HG02981 (cell line): ENCODE measurements at regions not wholly inside any gene's neighbourhood (a gene's known extent, or its start where the extent isn't known, plus 50 kb on each side); places are given as distances from the start of the nearest gene placed in this dataset.

Source experiments
- ATAC-seq: cut with Tn5 transposase; IDR thresholded peaks from one replicate; pipeline ENCODE4 v1.9.1; 2021; ENCODE audit warnings: mild to moderate bottlenecking, moderate library complexity; ENCODE audit not compliant: unreplicated experiment

DNA sequence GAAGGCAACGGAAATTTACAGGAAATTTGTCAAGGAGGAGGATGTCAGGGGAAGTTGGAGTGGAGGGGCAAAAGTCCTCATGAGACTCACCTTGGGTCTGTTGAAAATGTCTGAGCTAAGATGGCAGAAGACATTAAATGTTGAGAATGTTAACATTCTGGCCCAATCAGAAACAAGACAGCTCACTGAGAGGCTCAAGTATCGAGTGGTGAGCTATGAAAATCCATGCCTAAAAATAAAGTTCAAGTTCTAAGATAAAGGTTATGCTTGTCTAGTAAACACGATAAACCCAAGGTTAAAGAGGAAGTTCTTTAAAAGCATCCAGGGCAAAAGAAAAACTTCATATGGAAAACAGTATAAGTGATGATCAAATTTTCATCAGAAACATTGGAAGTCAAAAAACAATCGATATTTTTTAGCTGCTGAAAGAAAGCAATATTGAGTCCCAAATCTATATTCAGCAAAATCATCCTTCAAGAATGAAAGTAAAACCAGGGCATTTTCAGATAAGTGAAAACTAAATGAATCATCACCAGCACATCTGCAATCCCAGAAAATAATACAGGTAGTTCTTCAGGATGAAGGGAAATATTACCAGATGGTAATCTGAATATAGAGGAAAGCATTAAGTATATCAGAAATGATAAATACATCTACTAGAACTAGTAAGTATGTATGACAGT, 462.4 kb downstream of the TLL1 start:
- ATAC-seq: no peak

DNA sequence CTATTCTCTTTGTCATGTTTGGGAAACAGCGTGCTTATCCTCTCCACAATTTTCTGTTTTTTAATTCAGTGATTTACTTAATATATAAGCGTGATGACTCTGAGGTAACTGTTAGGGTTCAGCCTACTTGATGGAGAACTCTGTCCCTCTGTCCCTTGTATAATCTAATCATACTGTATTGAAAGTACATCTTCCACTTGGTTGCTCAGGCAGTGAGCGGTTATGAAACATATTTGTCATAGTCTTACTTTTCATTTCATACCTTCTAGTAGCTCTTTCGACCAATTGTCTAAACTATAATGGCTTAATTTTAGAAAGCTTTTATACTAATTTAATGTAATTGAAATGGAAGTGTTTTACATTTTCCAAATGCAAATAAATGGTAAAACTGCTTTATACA, 469.0 kb downstream of the TLL1 start:
- ATAC-seq: no peak

DNA sequence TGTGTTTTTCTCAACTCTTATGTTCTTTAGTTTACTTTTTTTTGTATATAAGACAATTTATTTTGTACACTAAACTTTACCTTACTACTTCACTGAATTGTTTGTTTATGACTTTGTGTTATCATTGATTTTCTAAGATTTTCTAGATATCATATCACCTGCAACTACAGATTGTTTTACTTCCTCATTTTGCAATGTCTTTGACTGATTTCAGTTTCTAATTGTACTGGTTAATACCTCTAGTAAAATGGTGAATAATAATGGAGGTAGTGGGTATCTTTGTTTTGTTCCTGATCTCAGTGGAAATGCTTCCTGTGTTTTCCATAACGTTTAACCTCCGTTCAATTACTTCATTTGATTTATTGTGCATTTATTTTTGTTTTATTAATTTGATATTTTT, 490.2 kb downstream of the TLL1 start:
- no peak for ATAC-seq

DNA sequence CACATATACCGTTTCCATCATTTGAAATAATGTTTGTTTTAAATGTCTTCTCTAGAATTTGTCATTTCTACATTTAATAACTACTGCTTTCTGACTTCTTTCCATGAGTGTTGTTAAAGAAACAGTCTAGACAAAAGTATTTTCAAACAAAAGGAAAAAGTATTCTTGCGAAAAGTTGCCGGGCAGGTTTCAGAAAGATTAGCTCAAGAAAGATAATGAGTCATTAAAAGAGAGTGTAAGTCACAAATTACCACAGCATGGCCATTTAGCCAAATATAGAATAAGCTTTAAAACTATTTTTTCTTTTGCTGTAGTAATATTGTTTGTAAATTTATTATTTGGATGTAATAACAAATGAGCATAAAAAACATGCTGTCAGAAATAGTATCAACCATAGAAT, 493.0 kb downstream of the TLL1 start:
- ATAC-seq: no peak

DNA sequence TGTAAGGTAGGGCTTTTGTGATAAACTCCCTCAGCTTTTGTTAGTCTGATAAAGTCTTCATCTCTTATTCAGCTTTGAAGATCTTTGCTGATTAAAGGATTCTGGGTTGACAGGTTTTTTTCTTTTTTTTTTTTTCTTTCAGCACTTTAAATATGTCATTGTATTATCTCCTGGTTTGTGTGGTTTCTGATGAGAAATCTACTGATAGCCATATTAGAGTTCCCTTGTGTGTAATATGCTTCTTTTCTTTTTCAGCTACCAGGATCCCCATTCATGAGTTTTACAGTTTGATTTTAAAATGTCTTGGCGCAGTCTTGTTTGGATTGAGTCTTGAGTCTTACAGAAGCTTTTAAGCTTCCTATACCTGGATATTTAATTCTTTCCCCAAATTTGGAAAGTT, 504.5 kb downstream of the TLL1 start:
- no peak for ATAC-seq

DNA sequence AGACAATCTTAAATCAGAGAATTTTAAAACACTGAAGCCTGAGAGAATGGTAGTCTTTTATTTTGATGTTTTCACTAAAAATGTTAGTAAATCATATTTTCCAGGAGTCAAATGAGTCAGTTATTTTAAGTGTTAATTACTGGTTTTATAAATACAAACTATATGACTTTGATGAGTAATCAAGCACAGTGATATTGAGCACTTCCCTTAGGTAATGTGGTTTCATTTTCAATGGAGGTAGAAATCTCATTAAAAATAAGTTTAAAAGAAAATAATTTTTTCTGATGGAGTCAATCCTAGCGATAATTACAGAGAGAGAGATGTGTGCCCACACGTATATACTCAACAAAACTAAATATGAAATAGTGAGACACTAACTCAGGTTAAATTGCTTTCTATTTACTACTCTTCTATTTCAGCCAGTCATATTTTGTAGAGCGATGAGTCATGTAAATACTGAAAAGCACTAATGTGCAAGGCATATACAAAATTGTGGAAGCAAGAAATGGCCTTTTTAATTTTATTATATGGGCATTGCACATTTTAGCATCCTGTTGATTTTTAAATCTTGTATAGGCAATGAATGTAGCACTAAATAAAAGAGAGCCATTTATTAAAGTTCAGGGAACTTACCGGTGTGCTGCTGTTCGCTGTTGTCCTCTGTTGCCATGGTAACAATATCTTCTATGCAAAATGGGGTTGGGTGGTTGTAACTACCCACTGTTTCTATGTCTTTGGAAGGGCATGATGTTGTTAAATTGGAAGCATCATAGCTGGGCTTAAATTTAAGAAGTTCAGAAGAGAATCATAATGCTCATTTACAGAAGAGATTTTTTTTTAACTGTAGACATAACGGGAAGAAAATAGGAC, 513.7 kb downstream of the TLL1 start:
- no peak for ATAC-seq

DNA sequence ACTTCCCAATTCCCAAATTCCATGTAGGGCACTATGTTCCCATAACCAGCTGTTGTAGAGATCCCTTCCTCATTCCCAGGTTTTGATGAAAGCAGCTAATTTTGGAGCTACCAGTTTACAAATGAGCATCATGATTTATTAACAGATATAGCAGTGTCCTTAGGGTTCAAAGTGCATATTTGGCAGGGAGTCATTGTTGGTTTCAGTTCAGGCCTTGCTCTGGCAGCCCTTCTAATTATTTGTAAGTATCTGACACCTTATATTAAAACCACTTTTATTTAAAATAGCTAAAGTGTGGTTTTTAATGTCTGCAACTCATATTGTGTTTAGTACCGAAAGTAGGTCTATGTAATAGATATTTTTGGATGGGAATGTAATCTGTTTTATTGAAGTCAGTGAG, 518.5 kb downstream of the TLL1 start:
- ATAC-seq: no peak

DNA sequence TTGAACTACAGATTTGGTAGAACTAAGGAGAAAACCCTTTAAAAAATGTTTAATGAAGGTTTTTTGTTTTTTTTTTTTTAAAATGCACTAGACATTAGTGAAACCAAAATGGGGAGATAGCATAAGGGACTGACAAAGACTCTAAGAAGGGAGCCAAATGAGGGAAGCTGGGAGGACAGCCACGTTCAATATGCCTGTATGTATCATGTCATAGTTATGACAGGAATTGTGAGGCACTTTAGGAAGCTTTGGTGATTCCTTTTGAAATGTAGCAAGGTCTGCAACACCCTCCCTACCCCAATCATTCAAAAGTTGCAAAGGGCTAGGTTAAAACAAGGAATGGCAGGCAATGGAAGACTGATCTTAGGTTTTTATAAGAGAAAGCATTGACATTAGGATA, 526.0 kb downstream of the TLL1 start:
- no peak for ATAC-seq

DNA sequence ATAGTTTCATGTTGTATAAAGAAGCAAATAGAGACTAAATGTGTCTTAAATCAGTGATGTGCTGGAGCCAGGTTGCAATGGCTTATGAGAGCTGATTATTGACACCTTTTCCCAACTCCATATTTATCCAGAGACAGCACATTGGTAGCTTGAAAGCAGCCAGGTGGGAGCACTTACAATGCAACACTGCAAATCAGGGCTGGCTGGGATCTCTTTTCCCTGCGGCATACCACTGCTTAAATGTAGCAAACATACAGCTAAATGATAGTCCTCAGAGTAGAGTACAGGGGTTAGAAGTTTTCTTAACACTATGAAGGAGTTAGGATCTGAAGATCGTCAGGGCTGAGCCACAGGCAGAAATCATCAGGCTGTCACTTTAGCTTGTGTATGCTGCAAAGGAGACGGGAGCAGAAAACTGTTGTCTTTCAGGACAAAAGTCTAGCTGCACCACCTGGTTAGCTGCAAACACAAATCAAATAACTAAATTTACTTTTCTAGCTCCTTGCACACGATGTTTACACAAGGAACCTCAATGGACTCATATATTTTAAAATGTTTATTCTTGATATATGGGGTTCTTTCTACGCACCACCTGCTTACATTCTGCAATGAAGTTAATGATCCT, 527.3 kb downstream of the TLL1 start:
- ATAC-seq: no peak

DNA sequence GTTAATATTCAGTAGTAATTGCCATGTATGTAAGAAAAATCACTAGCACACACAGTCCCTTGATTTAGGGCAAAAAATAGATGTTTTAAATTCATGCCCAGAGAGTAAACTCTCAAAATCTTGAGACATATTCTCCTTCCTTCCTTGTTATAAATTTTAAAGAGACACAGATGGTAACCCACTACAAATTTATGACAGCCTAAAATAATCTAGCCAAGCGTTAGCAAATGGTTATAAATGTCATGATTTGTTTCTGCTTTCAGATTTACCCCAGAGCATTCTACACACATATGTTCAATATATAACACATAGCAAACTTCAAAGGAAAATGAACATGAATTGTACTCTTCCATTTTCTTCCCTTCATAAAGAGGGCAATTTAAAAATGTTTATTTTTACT, 540.3 kb downstream of the TLL1 start:
- no peak for ATAC-seq

DNA sequence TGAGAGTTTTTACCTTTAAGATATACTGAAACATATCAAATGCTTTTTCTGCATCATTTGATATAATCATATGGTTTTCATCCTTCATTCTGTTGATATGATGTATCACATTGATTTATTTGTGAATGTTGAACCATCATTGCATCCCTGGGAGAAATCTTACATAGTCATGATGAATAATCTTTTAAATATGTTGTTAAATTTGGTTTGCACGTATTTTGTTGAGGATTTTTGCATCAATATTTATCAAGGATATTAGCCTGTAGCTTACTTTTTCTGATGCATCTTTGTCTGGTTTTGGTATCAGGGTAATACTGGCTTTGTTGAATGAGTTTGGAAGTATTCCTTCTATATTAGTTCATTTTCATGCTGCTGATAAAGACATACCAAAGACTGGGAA, 541.4 kb downstream of the TLL1 start:
- no peak for ATAC-seq

DNA sequence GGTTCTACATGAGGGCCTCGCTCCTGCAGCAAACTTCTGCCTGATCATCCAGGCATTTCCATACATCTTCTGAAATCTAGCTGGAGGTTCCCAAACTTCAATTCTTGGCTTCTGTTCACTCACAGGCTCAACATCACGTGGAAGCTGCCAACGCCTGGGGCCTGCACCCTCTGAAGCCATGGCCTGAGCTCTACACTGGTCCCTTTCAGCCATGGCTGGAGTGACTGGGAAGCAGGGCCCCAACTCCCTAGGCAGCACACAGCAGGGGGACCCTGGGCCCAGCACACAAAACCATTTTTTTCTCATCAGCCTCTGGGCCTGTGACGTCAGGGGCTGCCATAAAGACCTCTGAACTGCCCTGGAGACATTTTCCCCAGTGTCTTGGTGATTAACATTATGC, 542.7 kb downstream of the TLL1 start:
- ATAC-seq: no peak

DNA sequence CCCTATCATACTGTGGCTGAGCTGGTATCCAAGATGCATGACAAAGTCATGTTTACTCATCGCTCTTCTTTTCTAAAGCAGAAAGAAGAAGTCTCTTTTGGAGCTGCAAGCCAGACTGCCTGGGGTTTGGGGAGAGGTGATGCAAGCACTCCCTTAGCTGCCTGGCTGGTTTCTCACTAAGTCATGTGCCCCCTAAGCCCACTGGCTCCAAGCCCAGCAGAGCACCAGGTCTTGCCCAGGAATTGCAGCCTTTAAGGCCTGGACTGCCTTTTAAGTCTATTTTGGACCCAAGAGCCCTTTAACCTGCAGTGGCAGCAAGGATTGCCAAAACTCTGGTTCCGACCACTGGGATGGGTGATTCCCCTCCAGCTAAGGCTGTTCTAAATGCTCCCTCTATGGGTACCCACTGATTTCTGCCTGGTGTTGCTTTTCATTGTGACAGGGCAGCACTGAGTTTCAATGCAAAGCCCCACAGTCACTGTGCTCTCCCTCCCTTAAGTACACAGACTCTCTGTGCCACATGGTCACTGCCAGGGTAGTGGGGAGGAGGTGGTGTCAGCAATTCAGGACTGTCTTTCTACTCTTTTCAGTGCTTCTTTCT, 548.6 kb downstream of the TLL1 start:
- no peak for ATAC-seq

DNA sequence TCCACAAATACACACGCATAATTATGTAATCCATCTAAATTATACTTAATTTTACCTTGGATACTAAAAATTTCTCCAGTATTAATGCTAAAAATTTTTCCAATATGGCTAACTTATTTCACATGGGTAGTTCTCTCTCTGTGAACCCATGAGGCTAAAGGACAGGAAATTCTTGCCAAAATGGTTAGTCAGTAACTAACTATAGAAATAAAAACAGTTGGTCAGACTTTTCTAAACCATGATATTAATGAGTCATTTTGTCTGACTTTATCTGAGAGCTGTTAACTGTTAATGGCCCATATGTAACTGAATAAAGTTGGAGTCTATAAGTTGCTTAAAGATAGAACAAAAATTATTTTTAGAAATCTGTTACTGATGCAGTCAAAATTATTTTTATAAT, 549.4 kb downstream of the TLL1 start:
- no peak for ATAC-seq

DNA sequence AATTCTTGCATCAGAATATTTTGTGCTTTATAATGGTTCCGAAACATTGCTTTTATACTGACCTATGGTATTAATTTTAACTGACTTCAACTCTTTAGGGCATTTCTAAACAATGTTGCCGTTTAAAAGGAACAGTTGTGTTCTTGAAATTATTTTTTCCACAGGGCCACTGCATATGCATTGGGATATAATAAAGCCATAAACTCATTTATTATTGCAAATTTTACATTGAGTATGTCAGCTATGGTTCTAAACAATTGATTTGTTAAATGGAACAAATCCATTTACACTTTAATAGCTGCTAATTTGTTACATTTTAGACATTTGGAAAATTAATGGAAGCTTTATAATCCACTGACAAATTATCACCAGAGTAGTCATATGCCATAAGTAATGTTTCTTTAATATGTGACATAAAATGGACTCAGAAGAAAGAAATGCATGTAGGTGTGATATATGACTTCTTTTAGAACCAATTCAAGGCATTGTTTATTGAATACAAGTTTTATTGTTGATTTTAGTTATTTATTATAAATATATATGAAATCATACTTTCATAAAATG, 553.3 kb downstream of the TLL1 start:
- no peak for ATAC-seq

DNA sequence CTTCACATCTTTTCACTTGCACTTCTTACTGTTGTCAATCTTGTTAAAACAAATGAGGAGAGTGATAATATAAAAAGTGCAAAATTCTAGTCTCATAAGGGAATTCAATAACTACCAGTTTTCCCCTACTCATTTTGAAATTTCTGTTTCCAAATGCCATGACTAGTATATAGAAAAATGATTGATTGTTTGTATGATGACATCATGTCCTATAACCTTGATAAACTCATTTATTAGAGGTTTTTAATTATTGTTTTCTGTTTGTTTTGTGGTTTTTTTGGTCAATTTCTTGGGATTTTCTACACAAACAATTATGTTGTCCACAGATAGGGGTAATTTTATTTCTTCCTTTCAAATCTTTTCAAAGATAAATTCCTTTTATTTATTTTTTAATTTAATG, 559.1 kb downstream of the TLL1 start:
- ATAC-seq: no peak

DNA sequence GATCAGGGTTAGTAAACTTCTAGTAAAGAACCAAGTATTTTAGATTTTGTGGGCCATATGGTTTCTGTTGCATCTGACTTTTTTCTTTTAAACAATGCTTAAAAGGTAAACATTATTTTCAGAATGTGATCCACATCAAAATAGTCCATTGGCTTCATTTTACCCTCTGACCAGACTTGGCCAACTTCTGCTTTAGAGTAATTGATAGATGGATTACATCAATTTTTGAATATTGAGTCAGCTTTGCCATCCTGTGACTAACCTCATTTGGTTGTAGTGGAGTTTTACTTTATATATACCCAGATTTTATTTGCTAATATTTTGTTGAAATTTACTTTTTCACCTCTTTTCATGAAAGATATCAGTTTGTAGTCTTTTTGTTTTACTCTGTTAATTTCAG, 559.8 kb downstream of the TLL1 start:
- ATAC-seq: no peak

DNA sequence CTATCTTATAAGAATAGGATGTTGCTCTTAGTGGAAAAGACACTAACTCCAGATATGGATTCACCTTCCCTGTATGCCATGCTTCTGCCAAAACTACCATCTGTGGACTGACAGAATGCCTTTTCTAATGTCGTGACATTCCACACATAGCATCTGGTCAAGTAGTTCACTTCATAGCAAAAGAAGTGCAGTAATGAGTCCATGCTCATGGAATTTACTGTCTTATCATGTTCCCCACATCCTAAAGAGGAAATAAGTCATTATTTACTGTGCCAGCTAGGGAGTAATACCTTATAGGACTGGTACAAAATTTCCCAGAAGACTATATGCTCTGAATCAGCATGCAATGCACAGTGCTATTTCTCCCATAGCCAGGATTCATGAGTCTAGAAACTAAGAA, 562.4 kb downstream of the TLL1 start:
- no peak for ATAC-seq

DNA sequence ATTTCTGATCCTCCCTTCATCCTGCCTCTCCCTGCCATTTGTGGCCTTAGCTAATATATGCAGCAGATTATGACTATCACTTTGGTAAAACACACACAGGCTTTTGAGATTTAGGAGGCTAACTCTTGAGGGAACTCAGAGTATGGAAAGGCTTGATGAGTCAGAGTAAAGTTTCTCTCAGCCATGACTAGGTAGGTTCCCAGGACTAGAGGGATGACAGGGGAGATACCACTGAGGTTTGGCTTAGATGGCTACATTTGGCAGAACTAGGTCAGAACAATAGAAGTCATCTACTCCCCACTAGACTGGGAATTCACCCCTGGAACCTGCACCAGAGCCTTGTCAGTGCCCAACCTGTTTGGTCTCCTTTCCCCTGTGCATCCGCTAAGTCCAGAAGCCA, 585.7 kb downstream of the TLL1 start:
- ATAC-seq: no peak

DNA sequence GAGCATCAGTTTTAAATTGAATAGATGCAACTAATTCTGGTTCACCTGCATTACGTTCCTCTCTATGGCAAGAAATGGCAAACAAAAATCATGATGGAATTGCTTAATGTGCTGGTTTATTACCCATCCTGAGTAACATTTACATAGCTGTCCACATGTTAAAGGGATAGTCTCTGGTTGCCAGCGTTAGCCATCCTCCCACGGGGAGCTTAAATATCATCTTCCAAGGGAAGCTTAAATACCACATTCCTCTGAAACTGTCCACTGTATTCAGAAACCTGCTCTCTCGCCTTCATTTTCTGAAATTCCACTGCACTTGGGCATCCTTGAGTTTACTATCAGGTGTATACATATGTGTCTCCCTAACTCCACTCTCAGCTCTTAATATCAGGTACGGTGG, 586.6 kb downstream of the TLL1 start:
- no peak for ATAC-seq

DNA sequence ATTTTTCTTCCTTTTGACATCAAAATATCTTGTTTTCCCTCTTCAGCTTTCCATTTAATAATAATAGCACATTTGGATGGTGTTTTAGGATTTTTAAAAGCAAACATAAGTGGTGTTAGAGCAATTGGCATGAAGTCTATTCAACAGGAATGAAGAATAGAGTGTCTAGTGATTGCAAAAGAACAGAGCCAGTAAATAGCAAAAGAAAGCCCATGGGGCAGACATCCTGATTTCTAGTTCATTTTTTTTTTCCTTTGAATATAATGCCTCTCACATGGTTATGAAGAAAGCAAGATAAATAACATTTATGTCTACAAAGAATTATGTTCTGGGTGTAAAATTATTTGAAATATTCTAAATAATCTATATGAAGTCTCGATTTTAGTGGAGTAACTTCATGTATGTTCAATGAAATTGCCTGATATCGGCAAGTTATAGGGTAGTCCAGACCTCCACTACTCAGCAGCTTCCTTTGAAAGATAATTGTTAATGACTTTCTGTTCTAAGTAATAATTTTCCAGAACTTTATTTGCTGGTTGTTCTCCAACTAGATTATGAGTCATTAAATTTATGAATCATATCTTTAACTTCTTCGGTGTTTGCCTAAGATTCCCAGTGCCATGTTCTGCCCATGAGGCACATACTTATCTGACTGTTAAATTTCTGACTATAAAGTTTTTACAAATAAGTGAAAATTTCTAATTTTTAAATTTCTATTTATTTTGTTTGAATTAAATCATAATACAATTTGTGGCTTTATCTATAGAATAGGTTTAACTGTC, 587.9 kb downstream of the TLL1 start:
- no peak for ATAC-seq
